Hematopoietic multipotent progenitor cell treated with erythropoietin and hydrocortisone succinate and interleukin-3 and kit ligand, for 8 days (in vitro differentiated cells): ENCODE measurements at regions not wholly inside any gene's neighbourhood (a gene's known extent, or its start where the extent isn't known, plus 50 kb on each side); places are given as distances from the start of the nearest gene placed in this dataset.
A peak's percentile ranks its signal among the peaks of the same experiment; 100 is the strongest.

Source experiments
- DNase-seq: peaks from one replicate; pipeline ENCODE4 v3.0.0-alpha.2; 2015

- no peak for DNase-seq
Observed at GRCh38 chr4:124017185-124017785, 620.7 kb downstream of the SPRY1 start.

GRCh38 chr4:124018383-124019317 is 622.1 kb downstream of the SPRY1 start:
- no peak for DNase-seq

- no peak for DNase-seq
Observed at GRCh38 chr4:124019749-124020549, 623.4 kb downstream of the SPRY1 start.

- no peak for DNase-seq
Observed at GRCh38 chr4:124025000-124025399, 628.4 kb downstream of the SPRY1 start.

- no peak for DNase-seq
Observed at GRCh38 chr4:124025428-124025827, 628.8 kb downstream of the SPRY1 start.

- no peak for DNase-seq
Observed at GRCh38 chr4:124028182-124028581, 631.6 kb downstream of the SPRY1 start.

GRCh38 chr4:124030147-124030546 is 633.6 kb downstream of the SPRY1 start:
- DNase-seq, result no peak

- no peak for DNase-seq
Observed at GRCh38 chr4:124032035-124032434, 635.4 kb downstream of the SPRY1 start.

GRCh38 chr4:124035364-124036041 is 638.9 kb downstream of the SPRY1 start:
- DNase-seq, result no peak

- DNase-seq, result no peak
Observed at GRCh38 chr4:124037236-124037635, 640.6 kb downstream of the SPRY1 start.

GRCh38 chr4:124044330-124044729 is 647.7 kb downstream of the SPRY1 start:
- DNase-seq, result no peak

GRCh38 chr4:124044867-124045266 is 648.3 kb downstream of the SPRY1 start:
- no peak for DNase-seq

- no peak for DNase-seq
Observed at GRCh38 chr4:124046190-124046589, 649.6 kb downstream of the SPRY1 start.

GRCh38 chr4:124053872-124054538 is 657.4 kb downstream of the SPRY1 start:
- DNase-seq, result no peak

GRCh38 chr4:124055336-124055735 is 657.2 kb downstream of the ANKRD50 start:
- no peak for DNase-seq

- no peak for DNase-seq
Observed at GRCh38 chr4:124055896-124056295, 656.6 kb downstream of the ANKRD50 start.

- DNase-seq, result peak; percentile 3
Observed at GRCh38 chr4:124060261-124060918, 652.1 kb downstream of the ANKRD50 start.

GRCh38 chr4:124061413-124061812 is 651.1 kb downstream of the ANKRD50 start:
- no peak for DNase-seq

- DNase-seq, result no peak
Observed at GRCh38 chr4:124065422-124065821, 647.1 kb downstream of the ANKRD50 start.

- DNase-seq, result no peak
Observed at GRCh38 chr4:124065936-124066335, 646.6 kb downstream of the ANKRD50 start.

GRCh38 chr4:124066595-124066994 is 645.9 kb downstream of the ANKRD50 start:
- DNase-seq, result no peak

GRCh38 chr4:124067046-124067445 is 645.5 kb downstream of the ANKRD50 start:
- DNase-seq, result no peak
